ENCODE measurements at regions not wholly inside any gene's neighbourhood (a gene's known extent, or its start where the extent isn't known, plus 50 kb on each side); places are given as distances from the start of the nearest gene placed in this dataset.
A peak's percentile ranks its signal among the peaks of the same experiment; 100 is the strongest.
"Not testable (repeated sequence)": the region's sequence is repeated elsewhere in the genome, so short reads cannot be mapped to it uniquely, and the experiment has no call there.

- no peak overlapping the region for H3K27ac Mint-ChIP-seq
- peaks cover 8% of the 10 kb centered on the region for H3K27me3 Mint-ChIP-seq
- no peaks in the 10 kb centered on the region for H3K4me1 Mint-ChIP-seq
- DNase-seq (no peak), ATAC-seq (no peak)
- H3K9me3 Mint-ChIP-seq = peaks cover 6 to 8% of the 10 kb centered on the region in 2 donors
- no peak overlapping the region for H3K4me3 Mint-ChIP-seq
These were observed 327.2 kb downstream of the EMP1 start for GRCh38 chr12:13523536-13524307.

GRCh38 chr12:13518034-13518433 lies 321.5 kb downstream of the EMP1 start:
- H3K4me1 Mint-ChIP-seq, H3K27me3 Mint-ChIP-seq, ATAC-seq: not testable (repeated sequence)

GRCh38 chr12:13509740-13510139 lies 313.2 kb downstream of the EMP1 start:
- Mint-ChIP-seq H3K27ac (no peak overlapping the region), H3K4me1 (no peaks in the 10 kb centered on the region), H3K4me3 (no peak overlapping the region), H3K9me3 (no peaks in the 10 kb centered on the region), H3K27me3 (no peaks in the 10 kb centered on the region)
- ATAC-seq (no peak), DNase-seq (no peak)

More at GRCh38 chr12:13518034-13518433, 321.5 kb downstream of the EMP1 start:
- H3K27ac Mint-ChIP-seq, H3K4me3 Mint-ChIP-seq, DNase-seq: not testable (repeated sequence)
- H3K9me3 Mint-ChIP-seq = peaks cover 11 to 15% of the 10 kb centered on the region in 2 donors

- DNase-seq (no peak), ATAC-seq (no peak)
- Mint-ChIP-seq H3K9me3 (no peaks in the 10 kb centered on the region), H3K4me3 (no peak overlapping the region), H3K27me3 (no peaks in the 10 kb centered on the region), H3K27ac (no peak overlapping the region), H3K4me1 (no peaks in the 10 kb centered on the region)
These were observed 309.1 kb downstream of the EMP1 start for GRCh38 chr12:13505636-13506035.

GRCh38 chr12:13505224-13505623 lies 308.7 kb downstream of the EMP1 start:
- no peaks in the 10 kb centered on the region for H3K27me3 Mint-ChIP-seq
- no peaks in the 10 kb centered on the region for H3K4me1 Mint-ChIP-seq
- no peaks in the 10 kb centered on the region for H3K9me3 Mint-ChIP-seq
- ATAC-seq = no peak
- no peak overlapping the region for H3K27ac Mint-ChIP-seq
- H3K4me3 Mint-ChIP-seq = no peak overlapping the region
- no peak for DNase-seq

- ATAC-seq = no peak
These were observed 308.2 kb downstream of the EMP1 start for GRCh38 chr12:13504736-13505135.

GRCh38 chr12:13504074-13504473 lies 307.5 kb downstream of the EMP1 start:
- Mint-ChIP-seq H3K9me3 (no peaks in the 10 kb centered on the region), H3K27me3 (peaks cover 10% of the 10 kb centered on the region)

More at GRCh38 chr12:13504736-13505135, 308.2 kb downstream of the EMP1 start:
- peaks cover 4% of the 10 kb centered on the region for H3K27me3 Mint-ChIP-seq
- H3K27ac Mint-ChIP-seq = no peak overlapping the region
- DNase-seq = no peak
- no peaks in the 10 kb centered on the region for H3K9me3 Mint-ChIP-seq
- H3K4me3 Mint-ChIP-seq = no peak overlapping the region
- H3K4me1 Mint-ChIP-seq = no peaks in the 10 kb centered on the region

GRCh38 chr12:13503094-13503835 lies 306.7 kb downstream of the EMP1 start:
- Mint-ChIP-seq H3K4me1 (no peaks in the 10 kb centered on the region), H3K27ac (no peak overlapping the region), H3K27me3 (peaks cover 19% of the 10 kb centered on the region), H3K4me3 (no peak overlapping the region), H3K9me3 (no peaks in the 10 kb centered on the region)
- no peak for DNase-seq
- no peak for ATAC-seq

More at GRCh38 chr12:13504074-13504473, 307.5 kb downstream of the EMP1 start:
- ATAC-seq (no peak), DNase-seq (no peak)
- H3K4me1 Mint-ChIP-seq = no peaks in the 10 kb centered on the region
- H3K4me3 Mint-ChIP-seq = no peak overlapping the region
- no peak overlapping the region for H3K27ac Mint-ChIP-seq

- H3K4me1 Mint-ChIP-seq = no peaks in the 10 kb centered on the region
- H3K9me3 Mint-ChIP-seq = no peaks in the 10 kb centered on the region
These were observed 302.5 kb downstream of the EMP1 start for GRCh38 chr12:13499008-13499407.

GRCh38 chr12:13496111-13496510 lies 299.6 kb downstream of the EMP1 start:
- H3K4me1 Mint-ChIP-seq = no peaks in the 10 kb centered on the region
- H3K27me3 Mint-ChIP-seq = peaks cover 21% of the 10 kb centered on the region

More at GRCh38 chr12:13499008-13499407, 302.5 kb downstream of the EMP1 start:
- DNase-seq (no peak), ATAC-seq (peak; percentile 26)
- H3K27ac Mint-ChIP-seq = no peak overlapping the region
- no peak overlapping the region for H3K4me3 Mint-ChIP-seq
- peaks cover 21% of the 10 kb centered on the region for H3K27me3 Mint-ChIP-seq

GRCh38 chr12:13489246-13489645 lies 292.7 kb downstream of the EMP1 start:
- Mint-ChIP-seq H3K4me1 (no peaks in the 10 kb centered on the region), H3K9me3 (peaks cover 0 to 5% of the 10 kb centered on the region in 2 donors), H3K27ac (no peak overlapping the region), H3K4me3 (no peak overlapping the region), H3K27me3 (peaks cover 8% of the 10 kb centered on the region)
- no peak for ATAC-seq
- no peak for DNase-seq

More at GRCh38 chr12:13496111-13496510, 299.6 kb downstream of the EMP1 start:
- ATAC-seq (no peak), DNase-seq (no peak)
- Mint-ChIP-seq H3K9me3 (peaks cover 0 to 5% of the 10 kb centered on the region in 2 donors), H3K4me3 (no peak overlapping the region), H3K27ac (peak overlapping the region in 1 of 2 donors; percentile 41)

- Mint-ChIP-seq H3K9me3 (no peaks in the 10 kb centered on the region), H3K27me3 (peaks cover 8% of the 10 kb centered on the region), H3K4me3 (no peak overlapping the region), H3K27ac (no peak overlapping the region), H3K4me1 (no peaks in the 10 kb centered on the region)
- ATAC-seq (no peak), DNase-seq (no peak)
These were observed 290.8 kb downstream of the EMP1 start for GRCh38 chr12:13487326-13487725.

GRCh38 chr12:13486794-13487193 lies 290.3 kb downstream of the EMP1 start:
- Mint-ChIP-seq H3K9me3 (no peaks in the 10 kb centered on the region), H3K27ac (no peak overlapping the region), H3K4me3 (no peak overlapping the region), H3K4me1 (no peaks in the 10 kb centered on the region), H3K27me3 (peaks cover 8% of the 10 kb centered on the region)
- ATAC-seq (no peak), DNase-seq (no peak)

GRCh38 chr12:13478650-13479181 lies 282.2 kb downstream of the EMP1 start:
- DNase-seq (no peak), ATAC-seq (no peak)
- Mint-ChIP-seq H3K4me3 (no peak overlapping the region), H3K4me1 (no peaks in the 10 kb centered on the region), H3K9me3 (peaks cover 0 to 6% of the 10 kb centered on the region in 2 donors), H3K27ac (peak overlapping the region in 1 of 2 donors; percentile 48), H3K27me3 (peaks cover 18% of the 10 kb centered on the region)

- no peak for DNase-seq
- Mint-ChIP-seq H3K27me3 (peaks cover 24% of the 10 kb centered on the region), H3K27ac (no peak overlapping the region), H3K4me1 (no peaks in the 10 kb centered on the region), H3K4me3 (no peak overlapping the region), H3K9me3 (no peaks in the 10 kb centered on the region)
- ATAC-seq = no peak
These were observed 277.9 kb downstream of the EMP1 start for GRCh38 chr12:13474381-13474780.

- Mint-ChIP-seq H3K27me3 (peaks cover 35% of the 10 kb centered on the region), H3K9me3 (no peaks in the 10 kb centered on the region), H3K4me3 (no peak overlapping the region), H3K4me1 (no peaks in the 10 kb centered on the region), H3K27ac (peak overlapping the region in 1 of 2 donors; percentile 35)
- no peak for DNase-seq
- peak; percentile 56 for ATAC-seq
These were observed 276.2 kb downstream of the EMP1 start for GRCh38 chr12:13472690-13473089.
